HG02973 (cell line): ENCODE measurements at regions not wholly inside any gene's neighbourhood (a gene's known extent, or its start where the extent isn't known, plus 50 kb on each side); places are given as distances from the start of the nearest gene placed in this dataset.
"Not testable (repeated sequence)": the region's sequence is repeated elsewhere in the genome, so short reads cannot be mapped to it uniquely, and the experiment has no call there.

Source experiments
- ATAC-seq: cut with Tn5 transposase; IDR thresholded peaks from one replicate; pipeline ENCODE4 v1.9.1; 2021; ENCODE audit warnings: moderate library complexity; ENCODE audit not compliant: unreplicated experiment

DNA sequence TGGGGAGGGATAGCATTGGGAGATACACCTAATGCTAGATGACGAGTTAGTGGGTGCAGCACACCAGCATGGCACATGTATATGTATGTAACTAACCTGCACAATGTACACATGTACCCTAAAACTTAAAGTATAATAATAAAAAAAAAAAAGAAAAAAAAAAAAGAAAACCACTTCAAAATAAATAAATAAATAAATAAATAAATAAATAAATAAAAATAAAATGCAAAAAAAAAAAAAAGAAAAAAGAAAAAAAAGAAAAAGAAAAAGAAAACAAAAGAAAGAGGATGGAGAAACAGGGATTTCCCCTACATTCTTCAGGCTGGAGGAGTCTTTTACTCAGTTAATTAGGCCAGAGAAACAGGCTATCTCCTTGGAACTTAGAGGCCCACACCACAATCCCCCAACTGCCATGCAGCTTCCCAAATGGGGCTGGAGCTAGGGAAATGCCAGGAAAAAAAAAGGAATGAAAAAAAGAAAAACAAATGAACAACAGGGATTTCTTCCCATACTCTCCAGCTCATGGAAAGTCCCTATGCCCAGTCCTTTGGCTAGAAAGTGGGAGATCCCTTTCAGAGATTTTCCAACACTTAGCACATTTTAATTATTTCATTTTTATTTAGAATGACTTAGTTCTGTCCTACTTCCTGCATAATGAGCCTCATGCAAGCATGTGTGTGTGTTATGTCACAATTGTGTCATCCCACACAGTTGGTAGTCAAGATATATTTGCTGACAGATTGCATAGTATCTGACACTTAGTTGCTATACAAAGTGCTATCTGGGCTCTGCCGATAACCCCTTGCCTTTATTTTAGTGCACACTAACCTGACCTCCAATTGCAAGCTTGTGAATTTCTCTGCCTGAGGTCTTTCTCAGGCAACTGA is 486.4 kb downstream of the PLPP3 start:
- no peak for ATAC-seq

DNA sequence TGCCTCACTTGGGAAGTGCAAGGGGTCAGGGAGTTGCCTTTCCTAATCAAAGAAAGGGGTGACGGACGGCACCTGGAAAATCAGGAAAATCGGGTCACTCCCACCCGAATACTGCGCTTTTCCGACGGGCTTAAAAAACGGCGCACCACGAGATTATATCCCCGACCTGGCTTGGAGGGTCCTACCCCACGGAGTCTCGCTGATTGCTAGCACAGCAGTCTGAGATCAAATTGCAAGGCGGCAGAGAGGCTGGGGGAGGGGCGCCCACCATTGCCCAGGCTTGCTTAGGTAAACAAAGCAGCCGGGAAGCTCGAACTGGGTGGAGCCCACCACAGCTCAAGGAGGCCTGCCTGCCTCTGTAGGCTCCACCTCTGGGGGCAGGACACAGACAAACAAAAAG is 489.5 kb downstream of the PLPP3 start:
- not testable (repeated sequence) for ATAC-seq

DNA sequence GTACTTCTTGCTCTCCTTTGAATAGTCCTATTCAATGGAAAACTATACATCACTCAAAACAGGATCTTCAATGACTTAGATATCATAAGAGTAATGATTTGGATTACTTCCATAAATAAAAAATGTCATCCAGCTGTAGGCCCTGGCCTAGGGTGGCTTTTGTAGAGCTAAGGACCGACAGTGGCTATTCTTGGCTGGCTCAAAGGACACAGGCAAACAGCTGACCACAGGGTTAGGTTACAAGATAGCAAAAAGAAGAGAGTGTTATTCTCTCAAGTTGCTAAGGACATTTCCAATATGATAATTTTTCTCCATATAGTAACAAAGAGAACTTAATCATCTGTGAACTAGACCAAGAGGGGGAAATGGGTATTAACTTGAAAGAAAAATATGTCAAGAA is 495.1 kb downstream of the PLPP3 start:
- no peak for ATAC-seq

DNA sequence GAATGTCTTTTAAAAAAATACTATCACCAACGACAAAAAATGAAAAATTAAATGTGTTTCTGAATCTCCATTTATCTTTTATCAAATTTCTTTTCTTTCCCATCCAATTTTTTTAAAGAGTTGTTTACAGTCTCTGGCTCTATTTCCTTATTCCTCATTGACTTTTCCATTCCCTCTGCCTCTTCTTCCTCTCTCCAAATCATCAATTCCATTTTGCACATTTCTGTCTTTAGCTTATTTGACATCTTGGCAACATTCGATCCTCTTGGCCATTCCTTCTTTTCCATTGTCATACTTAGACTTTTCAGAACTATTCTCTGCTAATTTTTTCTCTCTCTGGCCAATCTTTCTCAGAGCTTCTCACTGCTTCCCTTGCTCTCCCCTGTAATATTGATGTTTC is 497.6 kb downstream of the PLPP3 start:
- ATAC-seq, result no peak

DNA sequence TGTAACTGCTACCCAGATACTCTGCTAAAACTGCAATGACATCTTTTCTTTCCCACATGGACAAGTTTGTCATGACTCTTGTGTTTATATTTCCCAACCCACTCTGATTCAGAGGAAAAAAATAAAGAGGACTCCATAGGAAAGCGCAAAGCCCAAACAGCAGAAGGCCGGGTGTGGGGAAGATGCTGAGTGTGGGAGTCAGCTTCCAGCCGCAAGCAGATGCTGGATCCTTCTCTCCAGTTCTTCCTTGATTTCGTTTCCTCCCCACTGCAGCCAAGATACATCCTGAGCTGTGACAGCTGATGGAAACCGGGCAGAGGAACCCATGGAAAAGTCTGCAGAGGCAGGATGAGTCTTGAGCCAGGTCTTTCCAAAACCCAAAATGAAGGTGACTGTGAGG is 498.2 kb downstream of the PLPP3 start:
- no peak for ATAC-seq

DNA sequence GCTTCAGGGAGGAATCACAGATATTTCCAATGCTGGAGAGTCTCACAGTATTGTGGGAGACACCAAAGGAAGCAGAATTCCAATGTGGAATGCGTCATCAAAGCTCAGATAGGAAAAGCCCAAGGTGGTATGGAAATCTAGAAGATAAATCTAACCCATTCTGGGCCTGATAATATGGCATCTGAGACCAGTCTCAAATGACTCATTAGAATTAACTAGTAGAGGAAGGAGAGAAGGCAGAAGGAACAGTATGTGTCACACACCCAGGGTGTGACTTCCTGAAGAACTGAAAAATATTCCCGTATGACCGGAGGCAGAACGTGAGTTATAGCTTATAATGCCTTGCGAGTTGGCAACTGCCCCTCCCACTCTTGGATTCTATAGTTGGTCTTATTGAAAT is 499.2 kb downstream of the PLPP3 start:
- no peak for ATAC-seq

DNA sequence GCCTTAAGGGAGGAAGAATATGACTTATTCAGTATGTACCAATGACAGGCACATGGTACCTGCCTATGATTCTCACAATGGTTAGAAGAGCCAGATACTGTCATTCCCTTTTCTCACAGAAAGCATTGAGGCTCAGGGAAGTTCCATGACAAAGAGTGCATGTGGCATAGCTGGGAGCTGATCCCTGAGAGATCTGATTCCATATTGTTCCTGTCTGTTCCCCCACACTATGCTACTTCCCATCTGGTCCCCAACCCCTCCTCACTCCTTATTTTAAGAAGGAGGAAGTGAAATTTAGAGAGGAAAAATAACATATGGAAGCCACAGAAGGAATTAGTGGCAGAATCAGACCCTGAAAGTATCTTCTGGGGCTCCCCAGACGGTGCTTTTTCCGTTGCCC is 500.0 kb downstream of the PLPP3 start:
- no peak for ATAC-seq

DNA sequence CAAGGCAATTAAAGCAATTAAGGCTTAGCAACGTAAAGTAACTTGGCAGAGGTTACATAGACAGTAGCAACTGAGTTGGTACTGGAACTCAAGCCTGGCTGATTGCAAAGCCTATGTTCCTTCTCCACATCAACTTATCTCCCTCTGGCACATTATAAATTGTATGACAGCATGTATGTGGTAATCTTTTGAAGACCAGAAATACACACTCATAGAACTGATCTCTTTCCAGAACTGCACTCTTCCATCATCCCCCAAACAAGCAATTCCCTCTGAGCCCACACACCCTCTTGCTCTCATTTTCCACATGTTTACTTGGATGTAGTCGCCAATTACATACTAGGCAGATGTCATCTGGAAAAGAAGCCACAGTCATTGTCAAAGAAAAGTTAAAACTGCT is 502.2 kb downstream of the PLPP3 start:
- no peak for ATAC-seq

DNA sequence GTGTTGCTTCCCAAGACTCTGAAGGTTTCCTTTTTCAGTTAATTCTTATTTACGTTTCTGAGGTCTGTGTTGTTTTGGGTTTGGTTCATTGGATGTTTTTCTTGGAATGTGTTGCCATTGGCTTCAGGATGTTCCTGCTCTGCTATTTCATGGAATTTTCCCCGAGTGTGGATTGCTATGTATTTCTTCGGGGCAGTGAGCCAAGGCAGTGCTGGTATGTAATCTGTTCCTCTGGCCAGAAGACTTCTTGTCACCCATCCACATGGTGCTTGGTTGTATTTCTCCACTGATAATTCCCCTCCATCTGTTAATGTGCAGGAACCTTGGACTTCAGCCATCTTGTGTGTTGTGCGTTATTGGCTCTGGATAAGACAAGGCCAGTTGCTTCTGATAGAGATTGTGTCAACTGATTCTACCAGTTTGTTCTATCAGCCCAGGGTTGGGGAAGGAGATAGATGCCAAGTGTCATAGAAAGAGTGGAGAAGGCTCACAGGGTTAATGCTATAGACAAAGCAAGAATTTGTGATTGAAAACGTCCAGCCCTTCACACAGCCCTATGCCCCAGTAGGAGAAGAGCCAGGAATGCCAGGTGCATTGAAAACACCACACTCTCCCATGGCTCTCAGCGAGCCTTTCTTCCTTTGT is 505.2 kb downstream of the PLPP3 start:
- ATAC-seq, result no peak

DNA sequence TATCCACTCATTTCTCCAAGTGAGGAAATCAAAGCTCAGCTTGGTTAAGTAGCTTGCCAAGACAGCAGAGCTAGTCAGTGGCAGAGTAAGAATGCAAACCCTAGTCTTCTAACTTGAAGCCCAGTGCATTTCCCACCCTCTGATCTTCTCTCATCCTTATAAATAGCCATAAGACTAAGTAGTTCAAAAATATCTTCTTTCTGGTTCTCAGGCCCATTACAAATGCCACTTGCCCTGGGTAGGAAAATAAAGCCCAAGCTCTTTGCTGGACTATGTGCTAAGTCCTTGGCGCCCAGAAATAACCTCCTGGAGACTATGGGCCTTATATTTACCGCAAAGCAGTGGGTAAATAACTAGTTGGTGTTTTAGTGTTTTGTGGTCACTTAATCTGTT is 505.8 kb downstream of the PLPP3 start:
- no peak for ATAC-seq

DNA sequence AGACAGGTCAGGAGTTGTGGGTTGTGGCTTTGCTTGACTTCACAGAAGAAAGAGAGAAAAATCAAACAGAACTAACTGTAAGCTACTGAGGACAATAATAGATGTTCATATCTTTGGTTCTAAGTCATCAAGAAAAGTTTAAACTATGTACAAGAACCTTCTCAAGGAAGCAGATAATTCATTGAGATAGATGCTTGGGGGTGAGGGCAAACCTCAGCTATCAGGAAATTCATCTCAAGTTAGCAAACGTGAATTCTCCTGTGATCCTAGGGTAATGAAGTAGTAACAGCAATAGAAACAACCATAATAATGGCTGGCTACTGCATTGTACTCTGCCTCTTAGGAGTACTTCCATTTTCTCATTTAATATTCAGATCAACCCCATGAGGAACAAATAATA is 506.2 kb downstream of the PLPP3 start:
- ATAC-seq, result no peak

DNA sequence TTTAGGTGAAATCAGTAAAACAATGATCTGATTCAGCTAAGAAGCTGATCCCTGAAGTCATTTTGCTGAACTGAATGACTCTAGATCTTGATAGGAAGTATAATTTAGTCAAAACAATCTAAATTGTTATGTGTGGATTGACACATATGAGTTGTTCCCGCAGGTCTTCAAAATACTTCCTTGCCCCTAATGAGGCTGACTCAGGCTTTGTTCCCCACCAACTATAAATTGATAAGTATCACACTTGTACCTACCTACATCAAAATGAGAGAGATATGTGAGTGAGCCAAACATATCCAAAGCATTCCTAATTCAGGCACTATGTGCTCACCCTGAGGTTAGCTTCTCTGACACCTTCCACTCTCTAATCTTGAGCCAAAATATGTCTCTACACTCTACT is 507.1 kb downstream of the PLPP3 start:
- ATAC-seq, result no peak

DNA sequence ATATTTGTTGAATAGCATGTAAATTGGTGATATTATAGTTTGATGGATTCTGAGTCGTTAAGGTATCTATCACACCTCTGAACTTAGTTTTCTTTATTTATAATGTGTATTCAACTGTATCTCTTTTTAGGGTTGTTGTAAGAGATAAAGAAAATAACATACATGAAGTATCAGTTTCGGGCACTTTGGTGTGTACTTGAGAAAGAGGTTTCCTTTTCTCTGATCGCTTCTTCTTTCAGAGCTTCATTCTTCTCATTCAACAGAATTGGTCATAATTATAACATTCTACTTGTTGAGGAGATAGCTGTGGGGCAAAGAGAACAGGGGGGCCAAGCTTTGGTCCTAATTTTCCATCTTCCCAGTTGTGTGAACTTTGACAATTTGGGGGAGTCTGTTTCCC is 508.0 kb downstream of the PLPP3 start:
- ATAC-seq, result no peak

DNA sequence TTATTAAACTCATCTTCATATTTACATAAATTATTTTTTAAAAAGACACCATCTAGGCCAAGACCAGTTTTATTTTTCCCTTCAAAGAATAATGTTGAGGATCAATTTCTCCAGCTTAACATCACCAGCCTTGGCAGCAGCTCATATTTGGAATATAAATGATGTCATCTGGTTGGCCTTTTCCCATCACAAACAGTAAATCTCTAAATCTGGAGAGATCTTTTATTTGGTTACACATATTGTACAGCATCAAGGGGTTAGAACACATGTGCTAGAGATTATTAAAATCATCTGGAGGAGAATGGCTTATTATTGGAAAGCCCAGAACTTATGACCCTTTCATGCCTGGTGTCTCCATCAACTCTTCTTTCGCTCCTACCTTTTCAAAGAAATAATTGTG is 508.8 kb downstream of the PLPP3 start:
- ATAC-seq, result no peak

DNA sequence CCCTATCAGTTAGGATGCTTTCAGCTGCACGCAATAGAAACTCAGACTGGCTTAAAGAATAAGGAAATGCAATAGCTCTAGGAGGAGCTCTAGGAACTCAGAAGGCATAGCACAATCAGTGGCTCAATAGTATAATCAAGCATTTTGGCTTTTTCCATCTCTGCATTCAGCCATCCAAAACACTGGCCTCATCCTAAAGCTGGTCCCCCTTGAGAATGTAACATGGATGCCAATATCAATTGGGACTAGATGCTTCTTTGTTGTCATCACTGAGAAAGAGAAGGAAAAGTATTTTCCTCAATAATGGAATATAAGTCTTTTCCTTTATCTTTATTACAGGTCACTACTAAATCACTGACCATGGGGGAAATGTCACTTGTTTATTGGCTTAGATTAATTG is 509.5 kb downstream of the PLPP3 start:
- no peak for ATAC-seq

DNA sequence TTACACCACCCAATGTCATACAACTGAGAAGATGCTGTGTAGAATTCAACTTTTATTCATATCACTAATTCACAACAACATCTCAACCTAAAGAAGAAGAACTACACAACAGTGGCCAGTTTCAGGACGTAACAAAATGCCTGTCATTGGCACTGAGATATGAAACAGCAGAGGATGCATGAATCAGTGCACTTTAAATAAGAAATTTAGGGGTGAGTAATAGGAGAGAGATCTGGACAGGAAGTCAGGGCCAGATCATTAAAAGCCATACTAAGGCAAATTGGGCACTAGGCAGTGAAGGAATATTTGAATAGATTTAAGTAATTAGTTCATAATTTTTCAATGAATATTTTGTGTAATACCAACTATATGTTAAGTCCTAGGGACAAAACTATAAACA is 510.5 kb downstream of the PLPP3 start:
- ATAC-seq, result no peak

DNA sequence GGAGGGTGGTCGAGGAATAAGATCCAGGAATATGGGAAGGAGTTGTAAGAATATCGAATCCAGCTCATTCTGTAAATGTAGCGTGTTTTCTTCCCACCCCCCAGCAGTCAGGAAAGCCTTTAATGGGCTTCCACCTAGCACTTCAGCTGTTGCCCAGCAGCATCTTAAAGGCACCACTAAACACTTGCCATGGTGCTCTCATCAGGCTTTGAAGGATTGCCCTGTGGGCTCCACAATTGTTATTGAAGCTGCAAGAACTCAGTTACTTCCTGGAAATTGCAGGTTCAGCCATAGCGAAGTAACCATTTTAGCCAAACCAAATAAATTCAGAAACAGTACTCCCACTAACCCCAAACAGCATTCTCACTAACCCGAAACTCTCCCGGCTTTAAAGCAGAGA is 511.2 kb downstream of the PLPP3 start:
- no peak for ATAC-seq

DNA sequence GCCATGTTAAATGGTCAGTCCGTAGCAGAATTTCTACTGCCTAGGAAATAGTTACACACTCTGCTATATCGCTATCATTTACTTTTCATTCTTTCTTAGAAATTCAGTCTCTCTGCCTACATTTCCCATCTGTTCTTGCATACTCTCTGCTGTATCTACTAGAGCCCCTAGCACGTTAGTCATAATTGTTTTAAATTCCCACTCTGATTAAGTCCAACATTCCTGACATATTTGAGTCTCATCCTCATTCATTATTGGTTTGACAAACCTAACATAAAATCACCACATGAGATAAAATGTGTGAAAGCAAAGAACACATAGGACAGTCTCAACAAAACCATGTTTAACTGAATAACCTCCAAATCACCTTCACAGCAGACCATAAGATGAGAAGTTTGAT is 513.6 kb downstream of the PLPP3 start:
- no peak for ATAC-seq

DNA sequence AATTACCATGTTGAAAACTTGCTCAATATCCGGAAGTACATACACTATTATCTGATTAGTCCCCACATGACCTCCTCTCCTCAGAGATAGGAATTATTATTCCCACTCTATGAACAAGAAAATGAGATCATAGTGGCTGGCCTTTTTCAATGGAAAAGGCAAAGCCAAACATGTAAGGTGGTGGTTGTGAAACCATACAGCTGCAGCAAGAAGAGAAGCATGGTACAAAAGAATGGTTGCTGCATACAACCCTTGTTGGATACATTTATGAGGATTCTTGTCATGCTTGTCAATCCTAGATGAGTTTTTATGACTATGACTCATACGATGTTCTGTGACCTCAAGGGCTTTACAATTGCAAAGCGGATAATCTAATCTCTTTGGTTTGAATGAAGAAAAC is 514.7 kb downstream of the PLPP3 start:
- no peak for ATAC-seq

DNA sequence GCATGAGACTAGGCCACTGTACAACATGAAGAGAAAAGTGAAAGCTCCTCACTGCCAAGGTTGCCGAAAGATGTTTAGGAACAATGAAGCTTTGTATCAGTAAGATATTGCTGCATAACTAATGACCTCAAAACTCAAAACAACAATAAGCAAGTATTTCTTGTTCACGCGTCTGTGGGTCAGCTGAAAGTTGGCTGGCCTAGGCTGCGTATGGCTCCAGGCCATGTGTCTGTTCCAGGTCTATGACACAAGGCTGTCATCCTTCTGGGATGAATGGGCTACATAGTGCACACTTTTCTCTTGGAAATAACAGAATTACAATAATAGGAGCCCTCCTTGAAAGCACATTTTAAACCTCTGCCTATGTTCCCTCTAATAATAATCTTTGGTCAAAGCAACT is 515.9 kb downstream of the PLPP3 start:
- no peak for ATAC-seq

DNA sequence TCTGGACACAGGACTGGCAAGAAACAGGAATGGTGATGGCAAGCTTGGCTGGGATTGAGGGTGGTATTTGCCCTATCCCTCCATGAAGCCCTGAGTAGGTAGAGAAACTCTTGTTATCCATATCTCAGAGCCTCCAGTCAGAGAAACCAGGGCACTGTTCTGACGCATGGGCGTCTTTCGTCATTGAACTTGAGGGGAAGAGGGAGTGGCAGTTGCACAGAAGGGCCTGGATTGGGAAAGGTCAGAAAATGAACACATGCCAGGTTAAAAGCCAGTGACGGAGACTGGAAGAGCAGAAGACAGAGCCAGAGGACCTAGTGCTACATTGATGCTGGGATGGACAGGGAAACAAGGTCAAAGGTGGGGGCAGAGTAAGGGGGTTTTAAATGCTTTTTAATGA is 516.7 kb downstream of the PLPP3 start:
- ATAC-seq, result no peak

DNA sequence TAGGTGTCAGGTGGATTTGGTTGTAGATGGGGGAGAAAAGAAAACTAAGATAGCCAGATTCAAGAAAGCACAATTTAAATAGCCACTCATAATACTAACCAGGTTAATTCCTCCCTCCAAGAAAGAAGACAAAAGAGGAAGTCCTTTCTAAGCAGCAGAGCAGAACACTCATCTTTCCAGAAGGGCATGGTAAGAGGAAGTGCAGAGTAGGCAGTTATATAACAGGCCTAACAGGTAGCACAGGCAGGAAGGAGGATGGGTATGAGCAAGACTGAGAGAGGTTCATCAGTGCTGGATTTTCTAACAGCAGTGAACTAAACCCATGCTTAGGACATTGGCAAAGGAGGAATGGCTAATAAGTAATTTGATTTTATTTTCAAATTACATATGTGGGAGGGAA is 517.5 kb downstream of the PLPP3 start:
- ATAC-seq, result no peak

DNA sequence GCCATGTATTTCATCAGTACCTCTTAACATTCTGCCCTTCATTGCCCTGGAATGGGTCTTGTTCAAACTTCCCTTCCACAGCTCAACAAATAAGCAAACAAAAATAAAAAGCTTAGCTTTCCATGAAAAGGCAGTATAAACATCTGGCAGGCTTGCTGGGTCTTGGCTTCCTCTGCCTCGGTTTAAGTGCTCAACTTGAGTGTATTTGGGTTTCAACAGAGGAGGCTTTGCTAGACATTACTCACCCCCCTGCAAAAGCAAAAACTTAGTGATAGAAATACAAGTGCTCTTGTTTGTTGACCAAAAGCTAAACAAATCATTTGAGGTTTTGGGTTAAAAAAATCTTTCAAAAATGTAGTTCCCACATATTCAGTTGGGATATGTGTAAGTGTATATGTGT is 518.5 kb downstream of the PLPP3 start:
- no peak for ATAC-seq
